Sigmoid colon (tissue), 4 donors: ENCODE measurements at regions not wholly inside any gene's neighbourhood (a gene's known extent, or its start where the extent isn't known, plus 50 kb on each side); places are given as distances from the start of the nearest gene placed in this dataset.

Experiments
- CTCF ChIP-seq, 4 experiments: fragments of 450-650 bp in 3 of 4; fragments of 200-600 bp in 1 of 4; IDR thresholded peaks; one replicate each; pipeline ENCODE4 v1.5.1; 2016 to 2019; ENCODE audit warnings: antibody characterized with exemption in 4 of 4, mild to moderate bottlenecking in 3 of 4, moderate library complexity in 2 of 4
- EP300 ChIP-seq, 4 donors: sonication (generic); formaldehyde crosslinking; IDR thresholded peaks; one replicate each; pipeline ENCODE4 v1.6.1; 2017; ENCODE audit warnings: antibody characterized with exemption in 4 of 4
- POLR2A ChIP-seq, 2 donors: fragments of 450-650 bp; IDR thresholded peaks; one replicate each; pipeline ENCODE4 v1.6.1; 2016; ENCODE audit warnings: antibody characterized with exemption in 2 of 2, mild to moderate bottlenecking in 2 of 2, moderate library complexity in 2 of 2
- POLR2AphosphoS5 ChIP-seq, 4 donors: sonication (generic); formaldehyde crosslinking; IDR thresholded peaks; one replicate each; pipeline ENCODE4 v1.6.1; 2017; ENCODE audit warnings: antibody characterized with exemption in 4 of 4

DNA sequence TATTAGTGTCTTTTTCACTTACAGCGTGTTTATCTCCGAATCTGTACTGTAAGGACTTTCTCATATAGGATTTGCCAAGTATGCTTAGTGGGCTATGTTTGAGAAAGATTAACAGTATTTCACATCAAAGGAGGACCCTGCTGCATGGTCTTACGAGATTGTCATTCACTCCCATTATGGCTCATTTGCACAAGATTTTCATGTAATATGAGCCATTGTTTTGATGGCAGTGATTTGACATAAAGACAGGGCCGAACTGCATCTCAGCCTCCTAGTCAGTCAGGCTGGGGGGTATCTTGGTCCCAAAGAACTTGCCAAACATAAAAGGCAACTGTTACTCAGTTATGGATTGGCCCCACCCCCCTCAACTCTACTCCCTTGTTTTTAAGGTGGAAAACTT is 205.9 kb downstream of the ZIC1 start:
- no peak for TF ChIP-seq EP300 (IDR thresholded peaks at IDR 0.05)
- no peak for TF ChIP-seq POLR2AphosphoS5 (IDR thresholded peaks at IDR 0.05)
- TF ChIP-seq CTCF (IDR thresholded peaks at IDR 0.05), result no peak
- TF ChIP-seq POLR2A (IDR thresholded peaks at IDR 0.05), result no peak
